ENCODE measurements at regions not wholly inside any gene's neighbourhood (a gene's known extent, or its start where the extent isn't known, plus 50 kb on each side); places are given as distances from the start of the nearest gene placed in this dataset.

DNA sequence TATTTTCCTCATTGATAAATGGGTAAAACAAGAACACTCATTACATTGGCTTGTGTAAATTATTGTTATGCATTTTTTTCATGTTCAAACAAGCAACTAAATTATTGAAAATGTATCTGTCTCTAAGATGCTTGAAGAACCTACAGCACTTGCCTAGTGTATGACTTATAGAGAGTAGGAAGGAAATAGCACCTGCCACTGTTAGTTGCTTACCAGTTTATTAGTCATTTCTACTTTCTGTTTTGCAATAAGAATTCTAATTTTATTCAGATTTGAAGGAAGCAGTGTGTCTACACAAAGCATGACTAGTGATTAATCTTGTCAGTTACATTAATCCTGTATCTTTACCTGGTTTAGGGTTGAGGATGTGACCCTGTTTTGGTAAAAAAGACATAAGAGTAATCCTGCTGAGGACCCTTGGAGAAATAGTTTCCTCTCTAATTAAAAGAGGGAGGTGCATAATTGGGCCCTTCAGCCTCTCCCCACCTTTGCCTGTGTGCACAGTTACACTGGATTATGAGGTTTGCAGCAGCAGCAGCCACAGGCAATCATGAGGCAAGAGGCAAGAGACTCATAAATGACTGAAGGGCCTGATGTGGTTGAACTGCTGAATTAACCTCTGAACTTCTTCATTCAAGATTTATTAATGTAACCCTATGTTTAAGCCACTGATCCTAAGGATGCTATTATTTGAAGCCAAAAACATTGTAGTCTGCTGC, 1202.1 kb downstream of the ADGRL3 start:
- TF ChIP-seq, protein P1, sequence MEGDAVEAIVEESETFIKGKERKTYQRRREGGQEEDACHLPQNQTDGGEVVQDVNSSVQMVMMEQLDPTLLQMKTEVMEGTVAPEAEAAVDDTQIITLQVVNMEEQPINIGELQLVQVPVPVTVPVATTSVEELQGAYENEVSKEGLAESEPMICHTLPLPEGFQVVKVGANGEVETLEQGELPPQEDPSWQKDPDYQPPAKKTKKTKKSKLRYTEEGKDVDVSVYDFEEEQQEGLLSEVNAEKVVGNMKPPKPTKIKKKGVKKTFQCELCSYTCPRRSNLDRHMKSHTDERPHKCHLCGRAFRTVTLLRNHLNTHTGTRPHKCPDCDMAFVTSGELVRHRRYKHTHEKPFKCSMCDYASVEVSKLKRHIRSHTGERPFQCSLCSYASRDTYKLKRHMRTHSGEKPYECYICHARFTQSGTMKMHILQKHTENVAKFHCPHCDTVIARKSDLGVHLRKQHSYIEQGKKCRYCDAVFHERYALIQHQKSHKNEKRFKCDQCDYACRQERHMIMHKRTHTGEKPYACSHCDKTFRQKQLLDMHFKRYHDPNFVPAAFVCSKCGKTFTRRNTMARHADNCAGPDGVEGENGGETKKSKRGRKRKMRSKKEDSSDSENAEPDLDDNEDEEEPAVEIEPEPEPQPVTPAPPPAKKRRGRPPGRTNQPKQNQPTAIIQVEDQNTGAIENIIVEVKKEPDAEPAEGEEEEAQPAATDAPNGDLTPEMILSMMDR (IDR thresholded peaks at IDR 0.05): no peak
- TF ChIP-seq, protein P2, sequence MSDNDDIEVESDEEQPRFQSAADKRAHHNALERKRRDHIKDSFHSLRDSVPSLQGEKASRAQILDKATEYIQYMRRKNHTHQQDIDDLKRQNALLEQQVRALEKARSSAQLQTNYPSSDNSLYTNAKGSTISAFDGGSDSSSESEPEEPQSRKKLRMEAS (IDR thresholded peaks at IDR 0.05; ENCODE audit: low read depth): no peak
- no peak for TF ChIP-seq SIN3A (IDR thresholded peaks at IDR 0.05; ENCODE audit: borderline replicate concordance, low read depth, low read length)
- TF ChIP-seq, protein P3, sequence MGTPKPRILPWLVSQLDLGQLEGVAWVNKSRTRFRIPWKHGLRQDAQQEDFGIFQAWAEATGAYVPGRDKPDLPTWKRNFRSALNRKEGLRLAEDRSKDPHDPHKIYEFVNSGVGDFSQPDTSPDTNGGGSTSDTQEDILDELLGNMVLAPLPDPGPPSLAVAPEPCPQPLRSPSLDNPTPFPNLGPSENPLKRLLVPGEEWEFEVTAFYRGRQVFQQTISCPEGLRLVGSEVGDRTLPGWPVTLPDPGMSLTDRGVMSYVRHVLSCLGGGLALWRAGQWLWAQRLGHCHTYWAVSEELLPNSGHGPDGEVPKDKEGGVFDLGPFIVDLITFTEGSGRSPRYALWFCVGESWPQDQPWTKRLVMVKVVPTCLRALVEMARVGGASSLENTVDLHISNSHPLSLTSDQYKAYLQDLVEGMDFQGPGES (IDR thresholded peaks at IDR 0.05; ENCODE audit: low read depth, low read length): no peak
